Astrocyte of the spinal cord (primary cell): ENCODE measurements at regions not wholly inside any gene's neighbourhood (a gene's known extent, or its start where the extent isn't known, plus 50 kb on each side); places are given as distances from the start of the nearest gene placed in this dataset.

Source experiments
- DNase-seq: peaks from one replicate; pipeline ENCODE4 v3.0.0; 2011; ENCODE audit warnings: low read depth, low spot score
- H3K4me3 ChIP-seq: 2 replicates; pipeline ENCODE4 v1.5.1; 2011; ENCODE audit warnings: low read depth, mild to moderate bottlenecking, low read length, moderate library complexity
- CTCF ChIP-seq: IDR thresholded peaks from 2 replicates; pipeline ENCODE4 v1.5.1; 2012; ENCODE audit warnings: low read depth, mild to moderate bottlenecking, low read length, inconsistent platforms
- in situ Hi-C: cut with HindIII; loops from 2 replicates; pipeline ENCODE4 v1.10.0; 2017; ENCODE audit warnings: low sequenced_read_pairs

GRCh38 chr5:82912462-82912861, 164.7 kb downstream of the TMEM167A start:
- no peak overlapping the region for H3K4me3 ChIP-seq
- no peak for TF ChIP-seq CTCF
- no peak for DNase-seq
- in situ Hi-C loops = no loop called here

- in situ Hi-C loops = no loop called here
- H3K4me3 ChIP-seq = no peak overlapping the region
- no peak for DNase-seq
- TF ChIP-seq CTCF = no peak
These were observed 165.3 kb downstream of the TMEM167A start for GRCh38 chr5:82911910-82912309.

- TF ChIP-seq CTCF = no peak
- no peak overlapping the region for H3K4me3 ChIP-seq
- in situ Hi-C loops = no loop called here
- no peak for DNase-seq
These were observed 166.3 kb downstream of the TMEM167A start for GRCh38 chr5:82910905-82911304.

- TF ChIP-seq CTCF = no peak
- H3K4me3 ChIP-seq = no peak overlapping the region
- DNase-seq = no peak
- in situ Hi-C loops = no loop called here
These were observed 166.7 kb downstream of the TMEM167A start for GRCh38 chr5:82910491-82910890.

- no peak for TF ChIP-seq CTCF
- H3K4me3 ChIP-seq = no peak overlapping the region
These were observed 167.4 kb downstream of the TMEM167A start for GRCh38 chr5:82909771-82910170.

GRCh38 chr5:82905986-82906385, 171.2 kb downstream of the TMEM167A start:
- no peak for TF ChIP-seq CTCF
- H3K4me3 ChIP-seq = no peak overlapping the region
- DNase-seq = no peak
- in situ Hi-C loops = no loop called here

More at GRCh38 chr5:82909771-82910170, 167.4 kb downstream of the TMEM167A start:
- no peak for DNase-seq
- in situ Hi-C loops = no loop called here
